Neural cell (in vitro differentiated cells): ENCODE measurements at regions not wholly inside any gene's neighbourhood (a gene's known extent, or its start where the extent isn't known, plus 50 kb on each side); places are given as distances from the start of the nearest gene placed in this dataset.
"Not testable (repeated sequence)": the region's sequence is repeated elsewhere in the genome, so short reads cannot be mapped to it uniquely, and the experiment has no call there.

Experiments
- H2AFZ ChIP-seq: fragments of 200-600, 300-800 bp; sonication (generic), shearing (Covaris generic); 2 replicates; pipeline ENCODE4 v1.6.0; 2014; ENCODE audit warnings: low read depth, mild to moderate bottlenecking, antibody characterized with exemption, low read length, moderate library complexity
- H3F3A ChIP-seq: fragments of 200-600 bp; shearing (Covaris generic); 2 replicates; pipeline ENCODE4 v1.6.1; 2016; ENCODE audit warnings: mild to moderate bottlenecking, moderate library complexity, mixed read lengths, antibody characterized with exemption, low read length; ENCODE audit not compliant: insufficient read depth, poor library complexity, severe bottlenecking
- H3K27ac ChIP-seq: fragments of 200-600, 300-800 bp; sonication (generic), shearing (Covaris generic); 2 replicates; pipeline ENCODE4 v1.5.1; 2014; ENCODE audit warnings: mild to moderate bottlenecking, low read length, moderate library complexity
- H3K27me3 ChIP-seq: fragments of 300-800, 200-600 bp; sonication (generic), shearing (Covaris generic); 2 replicates; pipeline ENCODE4 v1.6.0; 2014; ENCODE audit warnings: mild to moderate bottlenecking, low read depth, low read length, moderate library complexity; ENCODE audit not compliant: insufficient read depth
- H3K36me3 ChIP-seq: fragments of 300-800, 200-600 bp; sonication (generic), shearing (Covaris generic); 2 replicates; pipeline ENCODE4 v1.5.1; 2014; ENCODE audit warnings: mild to moderate bottlenecking, antibody characterized with exemption, low read length, moderate library complexity; ENCODE audit not compliant: insufficient read depth
- H3K4me2 ChIP-seq: fragments of 300-800, 200-600 bp; sonication (generic), shearing (Covaris generic); 2 replicates; pipeline ENCODE4 v1.6.0; 2014; ENCODE audit warnings: mild to moderate bottlenecking, low read length
- H3K4me3 ChIP-seq: fragments of 300-800, 200-600 bp; sonication (generic), shearing (Covaris generic); 2 replicates; pipeline ENCODE4 v1.5.1; 2014; ENCODE audit warnings: mild to moderate bottlenecking, low read length, moderate library complexity
- H3K79me2 ChIP-seq: fragments of 200-600 bp; shearing (Covaris generic); replicated peaks from 2 replicates; pipeline ENCODE4 v1.6.0; 2014; ENCODE audit warnings: mild to moderate bottlenecking, low read length, moderate library complexity; ENCODE audit not compliant: insufficient read depth
- H3K9ac ChIP-seq: fragments of 300-800, 200-600 bp; sonication (generic), shearing (Covaris generic); 2 replicates; pipeline ENCODE4 v1.6.1; 2016; ENCODE audit warnings: mild to moderate bottlenecking, low read length, mixed read lengths
- H3K9me2 ChIP-seq: fragments of 200-600 bp; shearing (Covaris generic); 2 replicates; pipeline ENCODE4 v1.6.1; 2016; ENCODE audit warnings: mild to moderate bottlenecking, low read length, mixed read lengths; ENCODE audit not compliant: insufficient read depth
- H3K9me3 ChIP-seq: fragments of 200-600, 300-800 bp; sonication (generic), shearing (Covaris generic); 2 replicates; pipeline ENCODE4 v1.6.1; 2016; ENCODE audit warnings: mild to moderate bottlenecking, mixed run types, low read length, moderate library complexity, mixed read lengths
- H4K20me1 ChIP-seq: fragments of 200-600 bp; shearing (Covaris generic); 2 replicates; pipeline ENCODE4 v1.6.1; 2016; ENCODE audit warnings: mild to moderate bottlenecking, mixed run types; ENCODE audit not compliant: insufficient read depth
- EP300 ChIP-seq: fragments of 450-650 bp; conservative IDR thresholded peaks from 2 replicates; pipeline ENCODE4 v1.6.1; 2014; ENCODE audit warnings: antibody characterized with exemption, mild to moderate bottlenecking, moderate library complexity; ENCODE audit not compliant: poor library complexity, severe bottlenecking
- EZH2 ChIP-seq: fragments of 200-600, 300-800 bp; shearing (Covaris generic), sonication (generic); IDR thresholded peaks from 2 replicates; pipeline ENCODE4 v1.6.1; 2014; ENCODE audit warnings: antibody characterized with exemption, low read length, borderline replicate concordance, mild to moderate bottlenecking; ENCODE audit not compliant: insufficient read depth, poor library complexity, severe bottlenecking
- MXI1 ChIP-seq: fragments of 450-650 bp; conservative IDR thresholded peaks from 2 replicates; pipeline ENCODE4 v1.6.1; 2014; ENCODE audit warnings: antibody characterized with exemption, mild to moderate bottlenecking; ENCODE audit not compliant: poor library complexity, severe bottlenecking
- POLR2AphosphoS5 ChIP-seq: IDR thresholded peaks from 2 replicates; pipeline ENCODE4 v1.6.1; 2012
- RAD21 ChIP-seq: fragments of 450-650 bp; conservative IDR thresholded peaks from 2 replicates; pipeline ENCODE4 v1.6.1; 2014; ENCODE audit warnings: antibody characterized with exemption, mild to moderate bottlenecking, moderate library complexity
- SMC3 ChIP-seq: fragments of 450-650 bp; conservative IDR thresholded peaks from 2 replicates; pipeline ENCODE4 v1.6.1; 2014; ENCODE audit warnings: antibody characterized with exemption, mild to moderate bottlenecking, moderate library complexity; ENCODE audit not compliant: poor library complexity
- TAF1 ChIP-seq: IDR thresholded peaks from 2 replicates; pipeline ENCODE4 v1.6.1; 2012; ENCODE audit warnings: low read depth
- TF ChIP-seq, protein P1 (sequence below): fragments of 450-650 bp; IDR thresholded peaks from 2 replicates; pipeline ENCODE4 v1.5.1; 2014; ENCODE audit warnings: antibody characterized with exemption, mild to moderate bottlenecking, moderate library complexity; ENCODE audit not compliant: poor library complexity, severe bottlenecking
- TF ChIP-seq, protein P2 (sequence below): IDR thresholded peaks from 2 replicates; pipeline ENCODE4 v1.6.1; 2012; ENCODE audit warnings: borderline replicate concordance

DNA sequence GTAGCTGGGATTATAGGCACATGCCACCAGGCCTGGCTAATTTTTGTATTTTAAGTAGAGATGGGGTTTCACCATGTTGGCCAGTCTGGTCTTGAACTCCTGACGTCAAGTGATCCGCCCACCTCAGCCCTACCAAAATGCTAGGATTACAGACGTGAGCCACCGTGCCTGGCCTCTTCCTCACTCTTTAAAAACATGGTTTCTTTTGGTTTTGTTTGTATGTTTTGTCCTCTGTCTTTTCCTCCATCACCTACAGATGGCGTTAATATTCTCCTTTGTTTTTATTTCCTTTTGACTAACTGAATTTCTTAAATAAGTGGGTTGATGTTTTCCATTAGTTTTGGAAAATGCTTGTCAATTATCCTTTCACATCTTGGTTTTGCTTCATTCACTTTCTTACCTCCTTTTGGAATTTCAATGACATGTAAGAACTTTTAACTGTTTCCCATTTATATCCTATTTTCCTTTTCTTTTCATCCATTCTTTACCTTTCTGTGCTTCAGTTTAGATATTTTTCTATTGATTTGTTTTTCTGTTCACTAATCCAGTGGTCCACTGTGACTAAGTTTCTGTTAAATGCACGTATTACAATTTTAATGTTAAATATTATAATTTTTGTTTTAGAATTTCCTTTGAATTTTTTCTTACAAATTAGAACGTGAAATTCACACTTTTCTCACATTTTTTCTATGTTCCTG lies 104.1 kb downstream of the ZNF467 start:
- Histone ChIP-seq H3K27me3 (no peaks in the 10 kb centered on the region), H3K4me3 (no peak overlapping the region), H2AFZ (no peak overlapping the region), H3K27ac (no peak overlapping the region), H3K36me3 (no peaks in the 10 kb centered on the region), H3F3A (no peaks in the 10 kb centered on the region), H3K79me2 (no peaks in the 10 kb centered on the region), H3K4me2 (no peak overlapping the region), H3K9me3 (no peaks in the 10 kb centered on the region), H3K9ac (no peak overlapping the region), H3K9me2 (no peaks in the 10 kb centered on the region), H4K20me1 (no peaks in the 10 kb centered on the region)
- no peak for TF ChIP-seq TAF1
- no peak for TF ChIP-seq EP300
- no peak for TF ChIP-seq POLR2AphosphoS5
- no peak for TF ChIP-seq RAD21
- TF ChIP-seq, protein P1, sequence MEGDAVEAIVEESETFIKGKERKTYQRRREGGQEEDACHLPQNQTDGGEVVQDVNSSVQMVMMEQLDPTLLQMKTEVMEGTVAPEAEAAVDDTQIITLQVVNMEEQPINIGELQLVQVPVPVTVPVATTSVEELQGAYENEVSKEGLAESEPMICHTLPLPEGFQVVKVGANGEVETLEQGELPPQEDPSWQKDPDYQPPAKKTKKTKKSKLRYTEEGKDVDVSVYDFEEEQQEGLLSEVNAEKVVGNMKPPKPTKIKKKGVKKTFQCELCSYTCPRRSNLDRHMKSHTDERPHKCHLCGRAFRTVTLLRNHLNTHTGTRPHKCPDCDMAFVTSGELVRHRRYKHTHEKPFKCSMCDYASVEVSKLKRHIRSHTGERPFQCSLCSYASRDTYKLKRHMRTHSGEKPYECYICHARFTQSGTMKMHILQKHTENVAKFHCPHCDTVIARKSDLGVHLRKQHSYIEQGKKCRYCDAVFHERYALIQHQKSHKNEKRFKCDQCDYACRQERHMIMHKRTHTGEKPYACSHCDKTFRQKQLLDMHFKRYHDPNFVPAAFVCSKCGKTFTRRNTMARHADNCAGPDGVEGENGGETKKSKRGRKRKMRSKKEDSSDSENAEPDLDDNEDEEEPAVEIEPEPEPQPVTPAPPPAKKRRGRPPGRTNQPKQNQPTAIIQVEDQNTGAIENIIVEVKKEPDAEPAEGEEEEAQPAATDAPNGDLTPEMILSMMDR: no peak
- TF ChIP-seq SMC3: no peak
- TF ChIP-seq MXI1: no peak
- TF ChIP-seq EZH2: no peak
- TF ChIP-seq, protein P2, sequence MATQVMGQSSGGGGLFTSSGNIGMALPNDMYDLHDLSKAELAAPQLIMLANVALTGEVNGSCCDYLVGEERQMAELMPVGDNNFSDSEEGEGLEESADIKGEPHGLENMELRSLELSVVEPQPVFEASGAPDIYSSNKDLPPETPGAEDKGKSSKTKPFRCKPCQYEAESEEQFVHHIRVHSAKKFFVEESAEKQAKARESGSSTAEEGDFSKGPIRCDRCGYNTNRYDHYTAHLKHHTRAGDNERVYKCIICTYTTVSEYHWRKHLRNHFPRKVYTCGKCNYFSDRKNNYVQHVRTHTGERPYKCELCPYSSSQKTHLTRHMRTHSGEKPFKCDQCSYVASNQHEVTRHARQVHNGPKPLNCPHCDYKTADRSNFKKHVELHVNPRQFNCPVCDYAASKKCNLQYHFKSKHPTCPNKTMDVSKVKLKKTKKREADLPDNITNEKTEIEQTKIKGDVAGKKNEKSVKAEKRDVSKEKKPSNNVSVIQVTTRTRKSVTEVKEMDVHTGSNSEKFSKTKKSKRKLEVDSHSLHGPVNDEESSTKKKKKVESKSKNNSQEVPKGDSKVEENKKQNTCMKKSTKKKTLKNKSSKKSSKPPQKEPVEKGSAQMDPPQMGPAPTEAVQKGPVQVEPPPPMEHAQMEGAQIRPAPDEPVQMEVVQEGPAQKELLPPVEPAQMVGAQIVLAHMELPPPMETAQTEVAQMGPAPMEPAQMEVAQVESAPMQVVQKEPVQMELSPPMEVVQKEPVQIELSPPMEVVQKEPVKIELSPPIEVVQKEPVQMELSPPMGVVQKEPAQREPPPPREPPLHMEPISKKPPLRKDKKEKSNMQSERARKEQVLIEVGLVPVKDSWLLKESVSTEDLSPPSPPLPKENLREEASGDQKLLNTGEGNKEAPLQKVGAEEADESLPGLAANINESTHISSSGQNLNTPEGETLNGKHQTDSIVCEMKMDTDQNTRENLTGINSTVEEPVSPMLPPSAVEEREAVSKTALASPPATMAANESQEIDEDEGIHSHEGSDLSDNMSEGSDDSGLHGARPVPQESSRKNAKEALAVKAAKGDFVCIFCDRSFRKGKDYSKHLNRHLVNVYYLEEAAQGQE: no peak

DNA sequence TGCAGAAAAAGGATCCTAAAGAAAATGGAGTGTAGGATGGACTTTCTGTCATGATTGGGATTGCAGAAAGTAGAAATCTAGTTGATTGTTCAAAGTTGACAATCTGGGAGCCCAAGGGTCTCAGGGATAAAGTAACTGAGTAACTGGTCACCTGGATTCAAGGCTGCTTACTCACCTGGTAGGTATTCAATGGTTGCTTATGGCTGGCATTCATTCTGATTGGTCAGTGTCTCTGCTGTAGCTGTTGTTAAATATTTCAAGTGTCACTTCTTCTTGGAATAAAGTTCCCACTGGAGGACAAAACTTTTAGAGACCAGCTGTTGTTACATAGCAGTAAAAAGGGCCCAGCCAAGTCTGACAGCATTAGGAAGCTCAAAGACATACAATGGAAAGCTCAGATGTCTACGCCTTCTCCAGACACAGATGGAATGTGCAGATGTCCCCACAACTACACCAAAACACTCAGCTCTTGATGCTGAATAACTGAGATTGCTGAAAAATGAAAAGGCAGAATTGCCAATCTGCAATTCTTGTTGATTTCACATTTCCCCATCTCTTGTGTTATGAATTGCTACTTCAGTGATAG lies 106.9 kb downstream of the ZNF467 start:
- no peak overlapping the region for H3K9ac ChIP-seq
- no peaks in the 10 kb centered on the region for H3K79me2 ChIP-seq
- H3K4me3 ChIP-seq: no peak overlapping the region
- H2AFZ ChIP-seq: no peak overlapping the region
- H3K36me3 ChIP-seq: no peaks in the 10 kb centered on the region
- H3K27me3 ChIP-seq: no peaks in the 10 kb centered on the region
- no peaks in the 10 kb centered on the region for H4K20me1 ChIP-seq
- H3K27ac ChIP-seq: no peak overlapping the region
- H3K9me3 ChIP-seq: no peaks in the 10 kb centered on the region
- H3K9me2 ChIP-seq: no peaks in the 10 kb centered on the region
- H3K4me2 ChIP-seq: no peak overlapping the region
- H3F3A ChIP-seq: no peaks in the 10 kb centered on the region
- TF ChIP-seq EP300 (no peak), EZH2 (no peak)

DNA sequence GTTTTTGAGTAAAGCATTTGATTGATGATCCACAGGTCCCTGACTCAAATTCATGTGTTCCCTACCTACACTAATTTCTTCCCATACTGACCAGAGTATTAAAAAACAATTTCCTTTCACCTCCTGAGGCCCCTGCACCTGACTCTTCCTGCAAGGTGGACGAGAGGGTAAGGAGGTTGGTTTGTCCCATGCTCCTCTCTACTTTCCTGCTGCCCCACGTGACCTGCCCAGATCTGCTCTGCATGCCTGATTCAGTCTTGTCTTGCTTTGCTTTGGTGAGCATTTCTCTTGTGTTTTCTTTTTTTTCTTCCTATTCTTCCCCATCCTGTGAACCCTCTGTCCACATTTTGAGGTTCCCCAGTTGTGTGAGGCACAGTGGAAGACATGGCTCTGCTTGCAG lies 107.8 kb downstream of the ZNF467 start:
- H3F3A ChIP-seq, H3K9me3 ChIP-seq, H3K4me2 ChIP-seq, H3K79me2 ChIP-seq, H3K9me2 ChIP-seq, H3K36me3 ChIP-seq, H4K20me1 ChIP-seq, H3K27me3 ChIP-seq, H3K27ac ChIP-seq, H3K4me3 ChIP-seq, H2AFZ ChIP-seq, H3K9ac ChIP-seq: not testable (repeated sequence)
